ENCODE measurements at regions not wholly inside any gene's neighbourhood (a gene's known extent, or its start where the extent isn't known, plus 50 kb on each side); places are given as distances from the start of the nearest gene placed in this dataset.

DNA sequence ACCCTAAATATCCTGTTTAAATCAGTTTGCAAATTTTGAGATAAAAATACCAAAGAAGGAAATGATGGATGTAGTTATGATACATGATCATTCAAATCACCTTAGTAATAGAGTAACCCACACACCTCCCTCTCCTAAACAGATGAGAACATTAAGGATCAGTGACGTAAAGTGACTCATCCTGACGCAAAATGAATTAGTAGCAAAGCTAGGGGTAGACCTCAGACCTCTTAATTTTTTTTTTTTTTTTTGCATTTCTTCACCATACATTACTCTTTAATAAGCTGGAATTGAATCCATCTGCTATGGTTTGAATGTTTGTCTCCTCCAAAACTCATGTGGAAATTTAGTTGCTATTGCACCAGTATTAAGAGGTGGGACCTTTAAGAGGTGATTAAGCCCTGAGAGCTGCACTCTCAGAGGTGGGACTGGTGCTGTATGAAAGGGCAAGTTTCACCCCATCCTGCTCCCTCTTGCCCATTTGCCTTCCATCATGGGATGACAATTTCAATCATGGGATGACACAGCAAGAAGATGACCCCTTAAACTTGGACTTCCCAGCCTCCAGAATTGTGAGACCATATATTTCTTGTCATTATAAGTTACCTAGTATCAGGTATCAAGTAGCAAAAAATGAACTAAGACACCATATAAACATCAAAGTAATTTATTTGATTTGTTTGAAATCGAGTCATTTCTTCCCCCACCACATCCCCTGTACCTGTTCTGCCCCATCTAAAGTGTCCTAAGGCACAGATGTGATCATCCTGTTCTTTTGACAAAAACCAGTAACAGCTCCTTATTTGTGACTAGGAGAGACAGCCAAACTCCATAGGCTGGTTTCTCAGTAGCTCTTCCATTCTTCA lies 114.6 kb upstream of the DUSP10 start:
- H3K36me3 Mint-ChIP-seq (ENCODE audit: low read depth) = no peaks in the 10 kb centered on the region
- no peaks in the 10 kb centered on the region for H3K27me3 Mint-ChIP-seq
- peak overlapping the region; percentile 37 for H3K27ac Mint-ChIP-seq
- no peaks in the 10 kb centered on the region for H3K9me3 Mint-ChIP-seq
- DNase-seq = no peak
- H3K4me1 Mint-ChIP-seq (ENCODE audit: low read depth) = peaks cover 15% of the 10 kb centered on the region
- H3K4me3 Mint-ChIP-seq = no peak overlapping the region

GRCh38 chr1:221855156-221855555 lies 113.3 kb upstream of the DUSP10 start:
- Mint-ChIP-seq H3K9me3 (no peaks in the 10 kb centered on the region), H3K4me1 (ENCODE audit: low read depth) (peaks cover 15% of the 10 kb centered on the region), H3K27ac (no peak overlapping the region), H3K36me3 (ENCODE audit: low read depth) (no peaks in the 10 kb centered on the region), H3K4me3 (no peak overlapping the region), H3K27me3 (no peaks in the 10 kb centered on the region)
- DNase-seq = no peak

DNA sequence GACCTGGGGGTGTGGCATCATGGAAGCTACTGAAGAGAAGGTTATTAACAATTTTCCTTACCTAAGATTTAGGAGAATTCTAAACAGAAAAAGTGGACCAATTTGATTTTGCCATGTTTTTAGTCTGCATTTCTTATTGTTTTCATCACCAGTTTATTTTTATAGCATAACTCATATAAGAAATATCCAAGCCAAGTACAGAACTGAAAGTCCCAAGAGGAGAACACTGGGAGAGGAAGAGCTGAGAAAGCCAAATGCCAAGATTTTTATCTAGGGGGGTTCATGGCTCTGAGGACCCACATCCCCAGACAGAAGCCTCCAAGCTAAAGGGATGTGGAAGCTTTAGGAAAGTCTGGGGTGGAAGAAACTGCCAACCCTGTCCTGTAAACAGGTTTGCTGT lies 109.4 kb upstream of the DUSP10 start:
- H3K4me3 Mint-ChIP-seq = no peak overlapping the region
- H3K27ac Mint-ChIP-seq = no peak overlapping the region
- no peaks in the 10 kb centered on the region for H3K36me3 Mint-ChIP-seq (ENCODE audit: low read depth)
- no peaks in the 10 kb centered on the region for H3K9me3 Mint-ChIP-seq
- DNase-seq = no peak
- peaks cover 12% of the 10 kb centered on the region for H3K4me1 Mint-ChIP-seq (ENCODE audit: low read depth)
- H3K27me3 Mint-ChIP-seq = no peaks in the 10 kb centered on the region

DNA sequence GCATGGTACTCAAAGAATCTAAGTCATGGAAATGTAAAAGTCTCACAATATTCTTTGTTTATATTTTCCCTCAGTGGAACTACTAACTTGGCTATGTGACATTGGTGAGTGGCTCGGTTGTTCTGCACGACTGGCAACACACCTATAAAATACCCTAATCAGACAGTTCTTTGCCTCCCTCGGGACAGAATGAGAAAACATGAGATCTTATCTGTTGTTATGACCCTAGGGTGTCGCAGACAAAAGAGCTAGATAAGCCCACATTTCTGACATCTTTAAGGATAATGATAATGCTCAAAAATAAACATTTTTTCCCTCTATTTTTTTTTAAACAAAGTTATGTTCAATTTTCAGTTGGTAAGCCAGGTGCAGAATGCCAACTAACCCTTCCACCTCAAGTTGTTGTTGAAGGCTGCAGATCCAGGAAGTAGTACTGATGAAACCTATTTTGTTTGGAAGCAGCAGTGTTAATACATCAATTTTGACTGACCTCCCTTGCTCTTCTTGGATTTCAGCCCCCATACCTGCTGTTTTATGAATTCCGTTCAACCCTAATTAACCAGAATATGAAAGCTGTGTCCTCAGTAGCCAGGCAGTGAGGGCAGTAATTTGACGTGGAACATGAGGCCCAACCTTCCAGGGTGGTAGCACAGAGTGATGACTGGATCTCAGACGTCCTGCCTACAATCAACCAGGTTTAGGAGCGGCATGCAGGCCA lies 108.7 kb upstream of the DUSP10 start:
- H3K27ac Mint-ChIP-seq = no peak overlapping the region
- no peaks in the 10 kb centered on the region for H3K27me3 Mint-ChIP-seq

GRCh38 chr1:221849897-221850296 lies 108.0 kb upstream of the DUSP10 start:
- H3K27me3 Mint-ChIP-seq = no peaks in the 10 kb centered on the region
- no peak overlapping the region for H3K4me3 Mint-ChIP-seq
- no peak for DNase-seq
- no peak overlapping the region for H3K27ac Mint-ChIP-seq
- peaks cover 4% of the 10 kb centered on the region for H3K4me1 Mint-ChIP-seq (ENCODE audit: low read depth)
- H3K9me3 Mint-ChIP-seq = no peaks in the 10 kb centered on the region
- no peaks in the 10 kb centered on the region for H3K36me3 Mint-ChIP-seq (ENCODE audit: low read depth)

More for the DNA sequence above, 108.7 kb upstream of the DUSP10 start:
- no peak overlapping the region for H3K4me3 Mint-ChIP-seq
- H3K36me3 Mint-ChIP-seq (ENCODE audit: low read depth) = no peaks in the 10 kb centered on the region
- H3K4me1 Mint-ChIP-seq (ENCODE audit: low read depth) = peaks cover 4% of the 10 kb centered on the region
- no peaks in the 10 kb centered on the region for H3K9me3 Mint-ChIP-seq
- no peak for DNase-seq

DNA sequence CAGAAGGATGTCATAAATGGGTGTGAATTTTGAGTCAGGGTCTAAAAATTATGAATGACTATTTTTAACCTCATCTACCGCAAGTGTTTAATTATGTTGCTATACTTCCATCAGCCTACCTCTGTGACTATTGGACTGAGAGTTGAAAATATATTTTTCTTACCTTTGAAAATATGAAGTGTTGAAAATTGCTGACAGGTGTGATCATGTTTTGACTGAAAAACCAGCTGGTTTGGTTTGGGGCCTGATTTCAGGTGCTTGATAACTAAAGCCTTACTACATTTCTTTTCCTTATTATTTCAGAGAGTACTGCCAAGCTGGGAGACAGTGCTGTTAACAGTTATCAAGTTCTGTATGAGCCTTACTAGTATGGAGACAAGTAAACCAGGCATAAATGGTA lies 107.2 kb upstream of the DUSP10 start:
- H3K4me3 Mint-ChIP-seq = no peak overlapping the region
- H3K27ac Mint-ChIP-seq = no peak overlapping the region
- H3K9me3 Mint-ChIP-seq = no peaks in the 10 kb centered on the region
- H3K27me3 Mint-ChIP-seq = no peaks in the 10 kb centered on the region
- no peaks in the 10 kb centered on the region for H3K36me3 Mint-ChIP-seq (ENCODE audit: low read depth)
- H3K4me1 Mint-ChIP-seq (ENCODE audit: low read depth) = peaks cover 4% of the 10 kb centered on the region
- DNase-seq = no peak

DNA sequence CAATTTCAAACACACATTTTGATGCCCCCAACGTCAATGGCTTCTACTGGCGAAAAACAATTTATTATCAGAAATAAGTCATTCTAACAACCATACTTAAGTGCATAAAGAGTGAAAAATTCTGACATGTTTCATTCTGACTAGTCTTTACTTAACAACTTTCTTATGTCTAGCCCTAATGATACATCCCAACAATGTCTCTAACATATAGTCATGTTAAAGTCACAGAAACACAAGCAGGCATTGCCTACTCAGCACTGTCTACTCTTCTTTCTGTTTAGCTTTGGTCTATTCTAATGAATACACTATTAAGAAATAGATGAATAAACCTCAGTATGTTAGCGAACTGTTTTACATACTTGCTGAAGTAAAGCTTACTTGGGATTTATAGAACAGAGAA lies 105.8 kb upstream of the DUSP10 start:
- H3K4me3 Mint-ChIP-seq = no peak overlapping the region
- H3K27me3 Mint-ChIP-seq = no peaks in the 10 kb centered on the region
- DNase-seq = no peak
- no peak overlapping the region for H3K27ac Mint-ChIP-seq
- no peaks in the 10 kb centered on the region for H3K36me3 Mint-ChIP-seq (ENCODE audit: low read depth)
- H3K4me1 Mint-ChIP-seq (ENCODE audit: low read depth) = peaks cover 4% of the 10 kb centered on the region
- H3K9me3 Mint-ChIP-seq = no peaks in the 10 kb centered on the region

GRCh38 chr1:221845650-221846371 lies 103.9 kb upstream of the DUSP10 start:
- Mint-ChIP-seq H3K27me3 (no peaks in the 10 kb centered on the region), H3K27ac (no peak overlapping the region), H3K4me1 (ENCODE audit: low read depth) (peaks cover 8% of the 10 kb centered on the region), H3K36me3 (ENCODE audit: low read depth) (no peaks in the 10 kb centered on the region), H3K4me3 (no peak overlapping the region), H3K9me3 (no peaks in the 10 kb centered on the region)
- no peak for DNase-seq

DNA sequence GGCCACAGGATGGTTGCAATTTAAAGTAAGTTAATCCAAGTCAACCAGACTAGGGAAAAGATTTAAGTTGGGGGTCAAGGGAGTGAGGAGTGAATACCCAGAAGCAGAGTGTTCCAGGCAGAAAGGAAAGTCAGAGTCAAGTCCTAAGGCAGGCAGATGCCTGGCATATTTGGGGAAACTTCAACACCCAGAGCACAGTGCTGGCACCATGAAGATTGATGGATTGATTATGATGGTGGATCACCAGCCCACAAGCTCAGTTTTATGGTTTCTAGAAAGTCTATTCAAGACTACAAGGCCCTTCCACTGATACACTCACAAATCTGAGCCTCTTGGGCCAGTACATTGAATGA lies 100.1 kb upstream of the DUSP10 start:
- H3K9me3 Mint-ChIP-seq = peaks cover 6% of the 10 kb centered on the region
- H3K4me1 Mint-ChIP-seq (ENCODE audit: low read depth) = peaks cover 38% of the 10 kb centered on the region
- H3K36me3 Mint-ChIP-seq (ENCODE audit: low read depth) = no peaks in the 10 kb centered on the region
- no peak overlapping the region for H3K27ac Mint-ChIP-seq
- DNase-seq = no peak
- H3K27me3 Mint-ChIP-seq = peaks cover 4% of the 10 kb centered on the region
- H3K4me3 Mint-ChIP-seq = no peak overlapping the region

GRCh38 chr1:221841251-221841982 lies 99.5 kb upstream of the DUSP10 start:
- H3K27ac Mint-ChIP-seq = no peak overlapping the region
- DNase-seq = no peak
- no peaks in the 10 kb centered on the region for H3K36me3 Mint-ChIP-seq (ENCODE audit: low read depth)
- peaks cover 38% of the 10 kb centered on the region for H3K4me1 Mint-ChIP-seq (ENCODE audit: low read depth)
- peaks cover 6% of the 10 kb centered on the region for H3K27me3 Mint-ChIP-seq
- H3K4me3 Mint-ChIP-seq = no peak overlapping the region
- H3K9me3 Mint-ChIP-seq = peaks cover 6% of the 10 kb centered on the region

DNA sequence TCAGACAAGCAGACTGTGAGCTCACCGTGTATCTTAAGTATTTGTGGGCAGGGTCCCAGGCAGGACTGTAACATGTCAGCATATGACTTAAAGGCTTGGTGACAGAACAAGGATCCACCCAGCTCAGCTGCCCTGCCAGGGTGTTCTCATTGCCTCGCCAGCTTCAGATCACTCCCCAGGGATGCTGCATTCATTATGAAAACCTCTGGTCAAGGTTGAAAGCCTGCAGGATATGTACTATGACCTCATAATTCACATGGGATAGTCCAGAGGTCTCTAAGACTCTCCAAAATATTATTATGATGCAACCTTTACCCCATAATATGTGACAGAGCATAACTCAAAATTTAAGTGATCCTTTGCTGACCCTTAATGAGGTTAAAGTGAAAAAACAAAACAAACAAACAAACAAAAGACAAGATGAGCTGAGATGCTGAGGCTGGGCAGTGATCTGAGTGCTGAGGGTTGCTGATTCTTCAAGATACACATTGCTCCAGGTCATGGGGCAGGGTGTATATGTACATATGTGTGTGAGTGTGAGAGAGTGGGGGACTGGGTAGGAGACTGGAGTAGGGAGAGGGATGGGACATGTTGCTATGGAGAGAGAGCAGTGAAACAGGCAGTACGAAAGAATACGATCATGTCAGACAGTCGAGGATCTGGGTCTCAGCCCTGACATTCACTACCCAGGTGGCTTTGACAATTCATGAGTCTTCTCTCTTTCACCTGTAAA lies 98.8 kb upstream of the DUSP10 start:
- H3K9me3 Mint-ChIP-seq = peaks cover 6% of the 10 kb centered on the region
- no peak overlapping the region for H3K4me3 Mint-ChIP-seq
- no peaks in the 10 kb centered on the region for H3K36me3 Mint-ChIP-seq (ENCODE audit: low read depth)
- peaks cover 6% of the 10 kb centered on the region for H3K27me3 Mint-ChIP-seq
- H3K27ac Mint-ChIP-seq = peak overlapping the region; percentile 91
- DNase-seq = no peak
- peaks cover 40% of the 10 kb centered on the region for H3K4me1 Mint-ChIP-seq (ENCODE audit: low read depth)

- H3K4me1 Mint-ChIP-seq (ENCODE audit: low read depth) = peaks cover 41% of the 10 kb centered on the region
Observed at GRCh38 chr1:221839782-221840395, 98.0 kb upstream of the DUSP10 start.

DNA sequence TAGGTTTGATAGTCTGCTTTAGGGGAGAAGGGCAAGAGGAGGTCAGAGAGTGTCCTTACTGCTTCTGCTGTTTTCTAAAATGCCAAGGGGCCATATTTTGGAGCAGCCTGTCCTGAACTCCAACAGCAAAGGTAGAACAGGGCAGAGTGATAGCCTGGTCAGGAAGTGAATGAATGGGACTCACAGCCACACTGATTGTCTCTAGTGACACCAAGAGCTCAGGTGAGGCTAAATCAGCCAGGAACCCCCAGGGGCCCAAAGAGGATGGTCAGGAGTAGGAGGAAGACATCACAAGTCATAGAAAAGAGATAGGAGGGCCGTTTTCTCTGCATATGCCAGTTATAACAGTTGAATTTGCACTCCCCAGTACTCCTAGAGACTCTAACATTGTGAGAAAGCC lies 97.4 kb upstream of the DUSP10 start:
- peak; percentile 54 for DNase-seq
- Mint-ChIP-seq H3K9me3 (peaks cover 6% of the 10 kb centered on the region), H3K27me3 (peaks cover 12% of the 10 kb centered on the region), H3K4me3 (no peak overlapping the region), H3K27ac (peak overlapping the region; percentile 91), H3K36me3 (ENCODE audit: low read depth) (no peaks in the 10 kb centered on the region), H3K4me1 (ENCODE audit: low read depth) (peaks cover 41% of the 10 kb centered on the region)

More at GRCh38 chr1:221839782-221840395, 98.0 kb upstream of the DUSP10 start:
- H3K27me3 Mint-ChIP-seq = peaks cover 12% of the 10 kb centered on the region
- peak; percentile 80 for DNase-seq
- H3K36me3 Mint-ChIP-seq (ENCODE audit: low read depth) = no peaks in the 10 kb centered on the region
- H3K9me3 Mint-ChIP-seq = peaks cover 6% of the 10 kb centered on the region
- peak overlapping the region; percentile 91 for H3K27ac Mint-ChIP-seq
- no peak overlapping the region for H3K4me3 Mint-ChIP-seq
